ENCODE measurements at regions not wholly inside any gene's neighbourhood (a gene's known extent, or its start where the extent isn't known, plus 50 kb on each side); places are given as distances from the start of the nearest gene placed in this dataset.

- TF ChIP-seq CTCF (conservative IDR thresholded peaks at IDR 0.05) (no peak), EZH2 (IDR thresholded peaks at IDR 0.05; ENCODE audit: low read depth) (no peak)
Observed at GRCh38 chr17:77353684-77354419, 213.1 kb downstream of the SEC14L1 start.
